ENCODE measurements at regions not wholly inside any gene's neighbourhood (a gene's known extent, or its start where the extent isn't known, plus 50 kb on each side); places are given as distances from the start of the nearest gene placed in this dataset.

GRCh38 chr21:27569831-27570230, 602.9 kb upstream of the ADAMTS5 start:
- TF ChIP-seq CTCF (IDR thresholded peaks at IDR 0.05) = no peak
- TF ChIP-seq EZH2 (IDR thresholded peaks at IDR 0.05; ENCODE audit: borderline replicate concordance, insufficient read depth, low read depth, low read length, poor library complexity, severe bottlenecking) = no peak
